PC-3 (cell line): ENCODE measurements at regions not wholly inside any gene's neighbourhood (a gene's known extent, or its start where the extent isn't known, plus 50 kb on each side); places are given as distances from the start of the nearest gene placed in this dataset.

Experiments
- CTCF ChIP-seq: fragments of 300-600 bp; sonication (generic); conservative IDR thresholded peaks from 2 replicates; pipeline ENCODE4 v1.5.1; 2017; ENCODE audit warnings: antibody characterized with exemption, low read depth, mild to moderate bottlenecking, low read length
- EZH2 ChIP-seq: fragments of 300-600 bp; sonication (generic); IDR thresholded peaks from one replicate; pipeline ENCODE4 v1.6.1; 2017; ENCODE audit warnings: antibody characterized with exemption, mild to moderate bottlenecking, low read length; ENCODE audit not compliant: unreplicated experiment
- EZH2phosphoT487 ChIP-seq: fragments of 300-600 bp; sonication (generic); IDR thresholded peaks from 2 replicates; pipeline ENCODE4 v1.6.1; 2018; ENCODE audit warnings: mild to moderate bottlenecking, antibody characterized with exemption, low read length, borderline replicate concordance

- TF ChIP-seq EZH2 (no peak), CTCF (no peak), EZH2phosphoT487 (no peak)
These were observed 58.6 kb upstream of the ARHGAP5 start for GRCh38 chr14:32018391-32019092.
